OCI-LY7 (cell line): ENCODE measurements at regions not wholly inside any gene's neighbourhood (a gene's known extent, or its start where the extent isn't known, plus 50 kb on each side); places are given as distances from the start of the nearest gene placed in this dataset.

Source experiments
- EZH2phosphoT487 ChIP-seq: fragments of 200-600 bp; sonication (generic); IDR thresholded peaks from 2 replicates; pipeline ENCODE4 v1.6.1; 2018; ENCODE audit warnings: low read depth, borderline replicate concordance, mild to moderate bottlenecking, mixed run types, antibody characterized with exemption, low read length, moderate library complexity, mixed read lengths
- TF ChIP-seq, protein P1 (sequence below): fragments of 200-600 bp; sonication (generic); conservative IDR thresholded peaks from 2 replicates; pipeline ENCODE4 v1.5.1; 2014; ENCODE audit warnings: mild to moderate bottlenecking, antibody characterized with exemption, low read length, moderate library complexity, mixed read lengths

- TF ChIP-seq, protein P1, sequence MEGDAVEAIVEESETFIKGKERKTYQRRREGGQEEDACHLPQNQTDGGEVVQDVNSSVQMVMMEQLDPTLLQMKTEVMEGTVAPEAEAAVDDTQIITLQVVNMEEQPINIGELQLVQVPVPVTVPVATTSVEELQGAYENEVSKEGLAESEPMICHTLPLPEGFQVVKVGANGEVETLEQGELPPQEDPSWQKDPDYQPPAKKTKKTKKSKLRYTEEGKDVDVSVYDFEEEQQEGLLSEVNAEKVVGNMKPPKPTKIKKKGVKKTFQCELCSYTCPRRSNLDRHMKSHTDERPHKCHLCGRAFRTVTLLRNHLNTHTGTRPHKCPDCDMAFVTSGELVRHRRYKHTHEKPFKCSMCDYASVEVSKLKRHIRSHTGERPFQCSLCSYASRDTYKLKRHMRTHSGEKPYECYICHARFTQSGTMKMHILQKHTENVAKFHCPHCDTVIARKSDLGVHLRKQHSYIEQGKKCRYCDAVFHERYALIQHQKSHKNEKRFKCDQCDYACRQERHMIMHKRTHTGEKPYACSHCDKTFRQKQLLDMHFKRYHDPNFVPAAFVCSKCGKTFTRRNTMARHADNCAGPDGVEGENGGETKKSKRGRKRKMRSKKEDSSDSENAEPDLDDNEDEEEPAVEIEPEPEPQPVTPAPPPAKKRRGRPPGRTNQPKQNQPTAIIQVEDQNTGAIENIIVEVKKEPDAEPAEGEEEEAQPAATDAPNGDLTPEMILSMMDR = no peak
- no peak for TF ChIP-seq EZH2phosphoT487
These were observed 258.6 kb downstream of the PMP22 start for GRCh38 chr17:15006421-15007128.
